ENCODE measurements at regions not wholly inside any gene's neighbourhood (a gene's known extent, or its start where the extent isn't known, plus 50 kb on each side); places are given as distances from the start of the nearest gene placed in this dataset.

DNA sequence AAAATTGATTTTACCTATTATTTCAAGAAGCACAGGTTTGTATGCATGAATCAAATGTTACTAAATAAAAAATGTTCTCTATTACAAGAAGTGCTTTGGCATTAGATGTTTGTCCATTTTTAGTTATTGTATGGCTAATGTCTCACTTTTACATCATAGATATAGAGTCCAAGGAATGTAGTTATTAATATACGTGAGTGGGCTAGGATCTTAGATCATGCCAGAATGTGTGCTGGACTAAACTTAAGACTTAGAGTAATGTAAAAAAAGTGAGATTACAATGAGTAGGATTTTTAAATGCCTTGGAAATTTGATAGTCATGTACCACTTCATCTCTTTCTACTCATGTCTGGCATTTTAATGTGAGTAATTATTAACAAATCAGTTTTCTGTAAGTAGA, 196.6 kb downstream of the ARL4A start:
- Histone ChIP-seq H3K4me2 (ENCODE audit: control insufficient read depth, insufficient read depth) (no peak overlapping the region), H3K4me3 (no peak overlapping the region), H3K27me3 (replicated peaks in 1 of 2; ENCODE audit: control insufficient read depth in 2 of 2, insufficient read depth in 2 of 2, low read length in 1 of 2) (no peaks in the 10 kb centered on the region), H2AFZ (ENCODE audit: control insufficient read depth, low read depth, low read length) (no peak overlapping the region), H3K4me1 (ENCODE audit: control insufficient read depth, insufficient read depth, low read length) (no peaks in the 10 kb centered on the region), H4K20me1 (ENCODE audit: control insufficient read depth, insufficient read depth) (no peaks in the 10 kb centered on the region), H3K9me3 (replicated peaks; ENCODE audit: control insufficient read depth, insufficient read depth, low read length) (no peaks in the 10 kb centered on the region), H3K9ac (ENCODE audit: control insufficient read depth, insufficient read depth, low read length) (no peak overlapping the region), H3K27ac (ENCODE audit: control insufficient read depth, insufficient read depth) (no peak overlapping the region), H3K79me2 (ENCODE audit: control insufficient read depth, insufficient read depth, low read length) (no peaks in the 10 kb centered on the region), H3K36me3 (ENCODE audit: control insufficient read depth in 2 of 2, insufficient read depth in 2 of 2, low read length in 1 of 2) (no peaks in the 10 kb centered on the region)
- TF ChIP-seq PAX8 (IDR thresholded peaks at IDR 0.05) (no peak), BMI1 (IDR thresholded peaks at IDR 0.05; ENCODE audit: borderline replicate concordance) (no peak), RELA (IDR thresholded peaks at IDR 0.05; ENCODE audit: borderline replicate concordance, partially characterized antibody) (no peak), ZNF274 (IDR thresholded peaks at IDR 0.05; ENCODE audit: insufficient read depth, insufficient read length) (no peak), LARP7 (IDR thresholded peaks at IDR 0.05) (no peak), NFXL1 (IDR thresholded peaks at IDR 0.05; ENCODE audit: borderline replicate concordance) (no peak), MXI1 (IDR thresholded peaks at IDR 0.05; ENCODE audit: low read depth, low read length) (no peak), ASH2L (IDR thresholded peaks at IDR 0.05; ENCODE audit: borderline replicate concordance, low read depth) (no peak), NR2C1 (IDR thresholded peaks at IDR 0.05) (no peak), HDGF (IDR thresholded peaks at IDR 0.05) (no peak), EGR1 (IDR thresholded peaks at IDR 0.05; ENCODE audit: borderline replicate concordance in 1 of 2, low read depth in 2 of 2, low read length in 2 of 2) (no peak), CHD4 (IDR thresholded peaks at IDR 0.05) (no peak), ZZZ3 (IDR thresholded peaks at IDR 0.05; ENCODE audit: control insufficient read depth, insufficient read length, low read depth) (no peak), NFIC (IDR thresholded peaks at IDR 0.05; ENCODE audit: low read depth, low read length) (no peak), STAT3 (IDR thresholded peaks at IDR 0.05; ENCODE audit: low read depth, low read length) (no peak), ZNF207 (IDR thresholded peaks at IDR 0.05; ENCODE audit: borderline replicate concordance) (no peak)
- TF ChIP-seq, protein P1, sequence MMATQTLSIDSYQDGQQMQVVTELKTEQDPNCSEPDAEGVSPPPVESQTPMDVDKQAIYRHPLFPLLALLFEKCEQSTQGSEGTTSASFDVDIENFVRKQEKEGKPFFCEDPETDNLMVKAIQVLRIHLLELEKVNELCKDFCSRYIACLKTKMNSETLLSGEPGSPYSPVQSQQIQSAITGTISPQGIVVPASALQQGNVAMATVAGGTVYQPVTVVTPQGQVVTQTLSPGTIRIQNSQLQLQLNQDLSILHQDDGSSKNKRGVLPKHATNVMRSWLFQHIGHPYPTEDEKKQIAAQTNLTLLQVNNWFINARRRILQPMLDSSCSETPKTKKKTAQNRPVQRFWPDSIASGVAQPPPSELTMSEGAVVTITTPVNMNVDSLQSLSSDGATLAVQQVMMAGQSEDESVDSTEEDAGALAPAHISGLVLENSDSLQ (IDR thresholded peaks at IDR 0.05), result no peak
- TF ChIP-seq, protein P2, sequence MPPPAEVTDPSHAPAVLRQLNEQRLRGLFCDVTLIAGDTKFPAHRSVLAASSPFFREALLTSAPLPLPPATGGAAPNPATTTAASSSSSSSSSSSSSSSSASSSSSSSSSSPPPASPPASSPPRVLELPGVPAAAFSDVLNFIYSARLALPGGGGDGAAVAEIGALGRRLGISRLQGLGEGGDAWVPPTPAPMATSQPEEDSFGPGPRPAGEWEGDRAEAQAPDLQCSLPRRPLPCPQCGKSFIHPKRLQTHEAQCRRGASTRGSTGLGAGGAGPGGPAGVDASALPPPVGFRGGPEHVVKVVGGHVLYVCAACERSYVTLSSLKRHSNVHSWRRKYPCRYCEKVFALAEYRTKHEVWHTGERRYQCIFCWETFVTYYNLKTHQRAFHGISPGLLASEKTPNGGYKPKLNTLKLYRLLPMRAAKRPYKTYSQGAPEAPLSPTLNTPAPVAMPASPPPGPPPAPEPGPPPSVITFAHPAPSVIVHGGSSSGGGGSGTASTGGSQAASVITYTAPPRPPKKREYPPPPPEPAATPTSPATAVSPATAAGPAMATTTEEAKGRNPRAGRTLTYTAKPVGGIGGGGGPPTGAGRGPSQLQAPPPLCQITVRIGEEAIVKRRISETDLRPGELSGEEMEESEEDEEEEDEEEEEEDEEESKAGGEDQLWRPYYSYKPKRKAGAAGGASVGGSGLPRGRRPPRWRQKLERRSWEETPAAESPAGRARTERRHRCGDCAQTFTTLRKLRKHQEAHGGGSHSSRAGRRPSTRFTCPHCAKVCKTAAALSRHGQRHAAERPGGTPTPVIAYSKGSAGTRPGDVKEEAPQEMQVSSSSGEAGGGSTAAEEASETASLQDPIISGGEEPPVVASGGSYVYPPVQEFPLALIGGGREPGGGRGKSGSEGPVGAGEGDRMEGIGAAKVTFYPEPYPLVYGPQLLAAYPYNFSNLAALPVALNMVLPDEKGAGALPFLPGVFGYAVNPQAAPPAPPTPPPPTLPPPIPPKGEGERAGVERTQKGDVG (CRISPR knock-in tag; IDR thresholded peaks at IDR 0.05), result no peak
- TF ChIP-seq, protein P3, sequence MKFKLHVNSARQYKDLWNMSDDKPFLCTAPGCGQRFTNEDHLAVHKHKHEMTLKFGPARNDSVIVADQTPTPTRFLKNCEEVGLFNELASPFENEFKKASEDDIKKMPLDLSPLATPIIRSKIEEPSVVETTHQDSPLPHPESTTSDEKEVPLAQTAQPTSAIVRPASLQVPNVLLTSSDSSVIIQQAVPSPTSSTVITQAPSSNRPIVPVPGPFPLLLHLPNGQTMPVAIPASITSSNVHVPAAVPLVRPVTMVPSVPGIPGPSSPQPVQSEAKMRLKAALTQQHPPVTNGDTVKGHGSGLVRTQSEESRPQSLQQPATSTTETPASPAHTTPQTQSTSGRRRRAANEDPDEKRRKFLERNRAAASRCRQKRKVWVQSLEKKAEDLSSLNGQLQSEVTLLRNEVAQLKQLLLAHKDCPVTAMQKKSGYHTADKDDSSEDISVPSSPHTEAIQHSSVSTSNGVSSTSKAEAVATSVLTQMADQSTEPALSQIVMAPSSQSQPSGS (IDR thresholded peaks at IDR 0.05; ENCODE audit: low read length), result no peak
- 4% methylated on average over 1 of the region's 1 CpG for WGBS (ENCODE audit: insufficient coverage, insufficient replicate concordance, low lambda C conversion rate, missing lambda C conversion rate)
- POLR2A ChIA-PET, result no interaction called here
- CTCF ChIA-PET, result no interaction called here
- SMC1A ChIA-PET (ENCODE audit: uncharacterized antibody, unreplicated experiment), result no interaction called here
- no peak for DNase-seq (ENCODE audit: low read depth, low spot score)
- in situ Hi-C loops (cut with MboI) (no loop called here), intact Hi-C loops (cut with micrococcal nuclease; ENCODE audit: unreplicated experiment) (no loop called here)
- no TSS peak for BruUV-seq (replicated peaks)
- FAIRE-seq, result no peak
- no peak for ATAC-seq
- RAD21 ChIA-PET (ENCODE audit: unreplicated experiment), result no interaction called here

Data from GM12878 (cell line).